ENCODE measurements at regions not wholly inside any gene's neighbourhood (a gene's known extent, or its start where the extent isn't known, plus 50 kb on each side); places are given as distances from the start of the nearest gene placed in this dataset.

- TF ChIP-seq CTCF (IDR thresholded peaks at IDR 0.05; ENCODE audit: low read depth, low read length) (no peak), MYC (IDR thresholded peaks at IDR 0.05; ENCODE audit: low read depth, low read length) (no peak), POLR2A (IDR thresholded peaks at IDR 0.05; ENCODE audit: extremely low read depth, insufficient read length) (no peak), MAX (IDR thresholded peaks at IDR 0.05; ENCODE audit: low read depth, low read length) (no peak)
These were observed 339.7 kb upstream of the SULF2 start for GRCh38 chr20:48124960-48125359.
